ENCODE measurements at regions not wholly inside any gene's neighbourhood (a gene's known extent, or its start where the extent isn't known, plus 50 kb on each side); places are given as distances from the start of the nearest gene placed in this dataset.

GRCh38 chr3:159091936-159092335, 290.1 kb downstream of the MFSD1 start:
- no peaks in the 10 kb centered on the region for H3K27me3 ChIP-seq
- no peaks in the 10 kb centered on the region for H3K9me3 ChIP-seq
- TF ChIP-seq CTCF (IDR thresholded peaks at IDR 0.05): no peak
- intact Hi-C loops (cut with DNase I): no loop called here
- no peak for DNase-seq
- H3K27ac ChIP-seq: no peak overlapping the region
- H3K9ac ChIP-seq (ENCODE audit: low read depth in 2 of 2, low read length in 2 of 2): no peak overlapping the region
- no peaks in the 10 kb centered on the region for H3K36me3 ChIP-seq
- H3K4me1 ChIP-seq: no peaks in the 10 kb centered on the region
- no peak overlapping the region for H3K4me3 ChIP-seq

- no peak for TF ChIP-seq CTCF (IDR thresholded peaks at IDR 0.05)
- no peak overlapping the region for H3K4me3 ChIP-seq
- H3K9ac ChIP-seq (ENCODE audit: low read depth in 2 of 2, low read length in 2 of 2): no peak overlapping the region
- DNase-seq: no peak
- intact Hi-C loops (cut with DNase I): no loop called here
- no peak overlapping the region for H3K27ac ChIP-seq
- no peaks in the 10 kb centered on the region for H3K36me3 ChIP-seq
- H3K9me3 ChIP-seq: no peaks in the 10 kb centered on the region
- H3K27me3 ChIP-seq: no peaks in the 10 kb centered on the region
- no peaks in the 10 kb centered on the region for H3K4me1 ChIP-seq
Measured at GRCh38 chr3:159102001-159102400, 300.1 kb downstream of the MFSD1 start.

GRCh38 chr3:159112724-159113123, 310.9 kb downstream of the MFSD1 start:
- no peaks in the 10 kb centered on the region for H3K4me1 ChIP-seq
- H3K36me3 ChIP-seq: no peaks in the 10 kb centered on the region
- DNase-seq: no peak
- H3K27me3 ChIP-seq: no peaks in the 10 kb centered on the region
- H3K9ac ChIP-seq (ENCODE audit: low read depth in 2 of 2, low read length in 2 of 2): no peak overlapping the region
- intact Hi-C loops (cut with DNase I): no loop called here
- H3K4me3 ChIP-seq: no peak overlapping the region
- H3K9me3 ChIP-seq: no peaks in the 10 kb centered on the region
- no peak for TF ChIP-seq CTCF (IDR thresholded peaks at IDR 0.05)
- no peak overlapping the region for H3K27ac ChIP-seq

GRCh38 chr3:159113221-159113875, 311.5 kb downstream of the MFSD1 start:
- H3K27me3 ChIP-seq: no peaks in the 10 kb centered on the region
- no peak overlapping the region for H3K27ac ChIP-seq
- H3K9me3 ChIP-seq: no peaks in the 10 kb centered on the region
- no peak for TF ChIP-seq CTCF (IDR thresholded peaks at IDR 0.05)
- no peak overlapping the region for H3K9ac ChIP-seq (ENCODE audit: low read depth in 2 of 2, low read length in 2 of 2)
- no peaks in the 10 kb centered on the region for H3K4me1 ChIP-seq
- no peak for DNase-seq
- intact Hi-C loops (cut with DNase I): no loop called here
- H3K36me3 ChIP-seq: no peaks in the 10 kb centered on the region
- no peak overlapping the region for H3K4me3 ChIP-seq

GRCh38 chr3:159114582-159114981, 312.7 kb downstream of the MFSD1 start:
- Histone ChIP-seq H3K36me3 (no peaks in the 10 kb centered on the region), H3K27me3 (no peaks in the 10 kb centered on the region), H3K27ac (no peak overlapping the region), H3K9ac (ENCODE audit: low read depth in 2 of 2, low read length in 2 of 2) (no peak overlapping the region), H3K9me3 (no peaks in the 10 kb centered on the region), H3K4me1 (no peaks in the 10 kb centered on the region), H3K4me3 (no peak overlapping the region)
- TF ChIP-seq CTCF (IDR thresholded peaks at IDR 0.05): no peak
- intact Hi-C loops (cut with DNase I): no loop called here
- no peak for DNase-seq

Data from colonic mucosa (tissue), 4 donors.